ENCODE measurements at regions not wholly inside any gene's neighbourhood (a gene's known extent, or its start where the extent isn't known, plus 50 kb on each side); places are given as distances from the start of the nearest gene placed in this dataset.

DNA sequence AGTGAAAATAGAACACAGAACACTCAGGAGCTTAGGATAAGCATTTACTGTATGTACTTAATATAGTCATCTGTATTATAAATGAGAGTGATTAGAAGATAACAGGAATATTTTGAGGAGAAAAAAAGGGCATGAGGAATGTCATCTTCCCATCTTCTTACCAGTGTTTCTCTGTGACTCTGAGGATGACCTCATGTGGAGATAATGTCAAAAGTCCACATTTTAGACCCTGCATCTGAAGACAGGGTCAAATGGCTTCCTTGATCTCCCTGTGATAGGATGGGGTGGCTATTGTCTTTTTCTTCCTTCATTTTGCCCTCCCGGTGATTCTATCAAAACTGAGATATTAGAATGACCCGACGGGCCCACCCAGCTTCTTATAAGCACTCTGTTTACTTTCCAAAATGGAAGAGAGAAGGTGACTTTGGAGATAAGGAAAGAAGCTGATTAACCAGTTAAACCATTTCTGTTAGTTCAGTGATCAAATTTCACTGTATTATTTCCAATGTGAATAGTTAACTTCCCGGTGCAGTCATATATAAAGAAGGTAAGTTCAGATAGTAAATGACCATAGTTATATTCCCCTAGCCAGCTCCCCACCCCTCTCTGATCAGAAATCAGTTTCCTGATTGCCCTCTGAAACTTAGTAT lies 115.7 kb upstream of the SALL4 start:
- DNase-seq: no peak

DNA sequence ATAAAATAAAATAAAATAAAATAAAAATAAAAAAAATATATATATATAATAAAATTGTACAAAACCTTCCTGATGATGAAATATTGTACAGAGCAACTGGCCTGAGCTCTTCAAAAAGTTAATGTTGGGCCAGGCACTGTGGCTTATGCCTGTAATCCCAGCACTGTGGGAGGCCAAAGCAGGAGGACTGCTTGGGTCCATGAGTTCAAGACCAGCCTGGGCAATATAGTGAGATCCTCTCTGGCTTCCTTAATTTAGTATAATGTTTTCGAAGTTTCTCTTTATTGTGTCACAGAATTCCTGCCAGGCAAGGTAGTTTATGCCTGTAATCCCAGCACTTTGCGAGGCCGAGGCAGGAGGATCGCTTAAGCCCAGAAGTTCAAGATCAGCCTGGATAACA lies 113.9 kb upstream of the SALL4 start:
- DNase-seq: no peak

DNA sequence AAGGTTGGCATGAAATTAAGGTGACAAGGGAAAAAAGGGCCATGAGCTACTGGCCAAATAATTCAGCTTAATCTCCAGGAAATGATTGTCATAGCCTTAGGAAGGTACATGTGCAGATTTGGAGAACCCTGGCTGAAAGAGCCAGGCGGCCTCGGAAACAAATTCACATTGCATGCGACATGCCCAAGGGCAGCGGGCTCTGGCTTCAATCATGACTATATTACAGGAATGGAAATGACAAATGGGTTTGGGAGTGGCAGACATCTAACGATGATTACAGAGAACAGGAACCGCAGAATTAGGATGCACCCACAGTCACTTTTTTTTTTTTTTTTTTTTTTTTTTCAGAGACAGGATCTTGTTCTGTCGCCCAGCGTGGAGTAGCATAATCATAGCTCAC lies 112.4 kb upstream of the SALL4 start:
- DNase-seq: no peak

DNA sequence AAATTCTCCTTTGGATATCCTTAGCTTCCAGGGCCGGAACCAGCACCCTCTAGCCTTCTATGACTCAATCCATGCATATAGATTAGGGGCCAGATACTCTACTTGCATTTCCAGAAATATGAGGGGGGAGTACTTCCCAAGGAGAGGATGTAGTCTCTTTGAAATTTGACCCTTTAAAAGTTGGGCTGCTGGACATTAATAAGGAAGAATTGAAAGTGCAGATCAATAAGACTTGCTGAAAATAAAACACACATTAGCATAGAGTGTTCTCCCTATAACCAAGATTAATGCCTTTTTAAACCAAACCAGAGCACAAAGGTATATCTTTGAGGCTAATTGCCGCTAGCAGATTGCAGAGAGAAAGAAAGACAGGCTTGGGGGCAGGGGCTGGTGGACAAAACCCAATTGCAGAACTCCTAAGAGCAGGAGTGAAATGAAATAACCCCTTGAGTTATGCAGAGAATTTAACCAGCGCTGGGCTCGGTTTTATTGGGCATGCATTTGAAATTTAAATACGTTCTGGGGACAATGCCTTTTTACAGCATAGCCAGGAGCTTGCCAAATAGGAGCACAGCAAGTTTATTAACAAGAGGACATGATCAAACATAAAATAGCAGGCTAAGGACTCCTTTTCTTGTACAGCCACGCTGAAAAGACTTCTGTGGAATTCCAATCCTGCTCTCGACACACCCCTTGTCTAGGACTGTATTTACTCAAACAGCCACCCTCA lies 108.2 kb upstream of the SALL4 start:
- DNase-seq: no peak

DNA sequence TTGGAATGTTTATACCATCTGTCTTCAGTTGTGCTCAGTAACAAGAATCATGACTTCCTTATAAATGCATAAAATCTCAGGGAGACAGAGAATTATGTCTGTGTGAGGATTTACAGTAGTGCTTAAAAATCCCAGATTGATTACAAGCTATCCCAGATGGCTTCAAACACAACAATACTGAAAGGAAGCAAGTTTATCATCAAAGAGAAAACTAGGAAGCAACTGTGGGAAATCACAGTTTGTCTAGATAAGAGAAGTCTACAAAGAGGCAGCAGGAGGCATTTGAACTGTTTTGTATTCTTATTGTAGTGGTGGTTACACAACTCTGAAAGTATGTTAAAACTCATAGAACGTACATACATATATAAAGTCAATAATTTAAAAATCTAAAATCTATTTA lies 104.4 kb upstream of the SALL4 start:
- no peak for DNase-seq

DNA sequence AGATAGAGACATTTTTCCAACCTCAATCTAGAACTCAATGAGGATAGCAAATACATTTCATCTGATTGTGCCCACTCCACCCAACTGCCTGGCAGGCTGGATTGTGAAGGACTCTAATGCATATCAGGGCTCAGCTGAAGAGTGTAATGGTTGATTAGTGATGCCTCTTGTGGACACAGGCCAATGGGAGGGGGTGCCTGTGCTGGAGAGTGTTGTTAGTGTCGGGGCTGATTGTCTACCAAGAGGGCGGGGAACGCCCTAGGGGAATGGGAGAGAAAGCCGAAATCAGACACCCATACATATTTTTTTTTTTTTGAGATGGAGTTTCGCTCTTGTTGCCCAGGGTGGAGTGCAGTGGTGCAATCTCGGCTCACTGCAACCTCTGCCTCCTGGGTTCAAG lies 103.7 kb upstream of the SALL4 start:
- DNase-seq: no peak

DNA sequence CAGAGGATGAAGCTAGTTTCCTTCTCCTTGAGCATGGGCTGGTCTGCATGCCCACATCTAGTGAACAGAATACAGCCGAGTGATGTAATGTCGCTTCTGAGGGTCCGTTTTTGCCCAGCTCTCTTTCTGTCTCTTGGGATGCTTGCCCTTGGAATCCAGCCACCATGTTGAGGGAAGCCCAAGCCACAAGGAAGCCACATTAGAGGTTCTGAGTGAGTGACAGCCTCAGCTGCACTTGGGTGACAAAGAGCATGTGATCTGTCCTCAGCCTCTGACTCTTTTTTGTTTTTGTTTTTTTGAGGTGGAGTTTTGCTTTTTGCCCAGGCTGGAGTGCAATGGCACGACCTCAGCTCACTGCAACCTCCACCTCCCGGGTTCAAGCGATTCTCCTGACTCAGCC lies 100.6 kb upstream of the SALL4 start:
- no peak for DNase-seq

DNA sequence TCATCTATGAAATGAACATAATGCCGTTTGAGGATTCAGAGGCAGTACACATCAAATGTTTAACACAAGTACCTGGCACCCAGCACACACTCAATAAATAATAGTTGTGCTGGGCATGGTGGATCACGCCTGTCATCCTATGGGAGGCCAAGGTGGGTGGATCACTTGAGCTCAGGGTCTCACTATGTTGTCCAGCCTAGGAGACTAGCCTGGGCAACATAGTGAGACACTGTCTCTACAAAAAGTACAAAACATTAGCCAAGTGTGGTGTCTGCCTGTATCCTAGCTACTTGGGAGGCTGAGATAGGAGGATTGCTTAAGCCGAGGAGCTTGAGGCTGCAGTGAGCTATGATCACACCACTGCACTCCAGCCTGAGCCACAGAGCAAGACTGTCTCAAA lies 98.1 kb upstream of the SALL4 start:
- DNase-seq: no peak

DNA sequence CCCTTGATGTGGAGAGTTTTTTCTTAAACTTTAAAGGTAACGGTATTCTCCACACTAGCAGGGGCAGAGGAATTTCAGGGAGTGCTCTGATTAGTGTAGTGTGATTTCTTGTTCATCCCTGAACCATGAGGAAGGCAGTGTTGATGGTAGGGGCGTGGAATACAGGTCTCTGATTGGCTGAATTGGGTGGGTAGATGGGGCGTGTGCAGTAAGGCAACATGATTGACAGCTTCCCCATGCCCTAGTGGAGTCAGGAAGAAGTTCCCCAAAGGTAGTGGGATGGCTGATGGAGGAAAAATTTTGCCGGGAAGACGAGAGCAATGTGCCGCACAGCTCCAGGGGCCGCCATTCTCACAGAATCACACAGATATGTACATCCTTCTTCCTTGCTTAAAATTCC lies 97.4 kb upstream of the SALL4 start:
- no peak for DNase-seq

DNA sequence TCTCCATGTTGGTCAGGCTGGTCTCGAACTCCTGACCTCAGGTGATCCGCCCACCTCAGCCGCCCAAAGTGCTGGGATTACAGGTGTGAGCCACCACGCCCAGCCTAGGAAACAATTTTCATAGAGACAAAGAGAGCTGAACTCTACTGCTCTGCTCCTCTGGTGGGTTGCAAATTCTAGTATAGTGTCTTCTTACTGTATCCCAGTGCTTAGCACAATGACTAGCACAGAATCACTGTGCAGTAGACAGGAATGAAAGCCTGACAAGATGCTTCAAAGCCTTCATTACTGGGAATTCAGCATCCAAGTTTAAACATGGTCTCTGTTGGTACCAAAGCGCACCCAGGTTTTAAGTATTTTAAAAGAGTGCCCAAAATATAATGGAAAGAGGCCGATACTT lies 96.5 kb upstream of the SALL4 start:
- DNase-seq: no peak

DNA sequence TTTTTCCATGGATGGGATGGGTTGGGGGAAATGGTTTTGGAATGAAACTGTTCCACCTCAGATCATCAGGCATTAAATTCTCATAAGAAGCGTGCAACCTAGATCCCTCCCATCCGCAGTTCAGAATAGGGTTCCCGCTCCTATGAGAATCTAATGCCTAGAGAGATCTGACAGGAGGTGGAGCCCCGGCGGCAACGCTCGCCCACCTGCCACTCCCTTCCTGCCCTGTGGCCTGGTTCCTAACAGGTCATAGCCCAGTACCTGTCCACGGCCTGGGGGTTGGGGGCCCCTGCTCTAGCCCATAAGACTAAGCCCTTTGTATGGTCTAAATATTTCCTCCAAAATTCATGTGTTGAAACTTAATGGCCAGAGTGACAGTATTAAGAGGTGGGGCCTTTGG lies 92.3 kb upstream of the SALL4 start:
- no peak for DNase-seq

DNA sequence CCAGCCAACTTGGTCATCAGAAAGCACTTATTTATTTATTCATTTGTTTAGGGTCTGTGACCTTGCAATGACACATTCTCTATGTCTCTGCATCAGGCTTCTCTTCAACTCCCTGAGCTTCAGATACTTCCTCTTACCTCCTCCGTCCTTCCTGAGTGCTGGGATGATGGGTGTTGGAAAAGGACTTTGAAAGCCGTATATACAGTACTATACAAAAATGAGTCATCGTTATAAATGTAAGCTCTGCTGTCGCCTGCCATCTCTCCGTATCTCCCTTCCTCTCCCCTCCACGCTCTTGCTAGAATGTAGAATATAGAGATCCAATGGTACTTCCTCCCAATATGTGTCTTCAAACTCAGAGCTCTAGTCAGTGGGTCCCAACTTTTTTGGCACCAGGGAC lies 91.9 kb upstream of the SALL4 start:
- DNase-seq: no peak

DNA sequence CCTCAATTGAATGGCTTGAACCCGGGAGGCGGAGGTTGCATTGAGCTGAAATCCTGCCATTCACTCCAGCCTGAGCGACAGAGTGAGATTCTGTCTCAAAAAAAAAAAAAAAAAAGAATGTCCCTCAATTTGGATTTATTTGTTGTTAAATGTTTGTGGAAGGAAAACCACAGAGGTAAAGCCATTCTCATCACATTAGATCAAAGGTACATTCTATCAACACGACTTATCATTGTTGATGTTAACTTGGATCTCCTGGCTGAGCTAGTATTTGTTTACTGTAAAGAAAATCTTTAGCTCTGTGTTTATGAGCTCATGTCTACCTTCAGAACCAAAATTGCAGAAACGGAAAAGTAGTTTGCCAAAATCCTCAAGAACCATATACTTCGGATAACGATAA lies 91.4 kb upstream of the SALL4 start:
- no peak for DNase-seq

DNA sequence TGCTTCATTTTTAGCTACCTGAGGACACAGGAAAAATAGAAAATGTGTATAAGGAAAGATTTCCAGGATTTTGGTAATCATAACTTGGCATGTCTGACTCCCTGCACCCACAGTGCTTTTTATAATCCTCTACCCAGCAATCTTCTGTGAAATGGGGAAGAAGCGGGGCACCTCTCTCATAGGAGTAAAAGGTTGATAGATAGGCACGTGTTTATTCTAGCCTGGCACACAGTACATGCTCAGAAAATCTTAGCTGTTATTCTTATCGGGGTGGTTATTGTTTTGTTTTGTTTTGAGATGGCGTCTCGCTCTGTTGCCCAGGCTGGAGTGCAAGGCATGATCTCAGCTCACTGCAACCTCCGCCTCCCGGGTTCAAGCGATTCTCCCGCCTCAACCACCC lies 87.7 kb upstream of the SALL4 start:
- DNase-seq: no peak

DNA sequence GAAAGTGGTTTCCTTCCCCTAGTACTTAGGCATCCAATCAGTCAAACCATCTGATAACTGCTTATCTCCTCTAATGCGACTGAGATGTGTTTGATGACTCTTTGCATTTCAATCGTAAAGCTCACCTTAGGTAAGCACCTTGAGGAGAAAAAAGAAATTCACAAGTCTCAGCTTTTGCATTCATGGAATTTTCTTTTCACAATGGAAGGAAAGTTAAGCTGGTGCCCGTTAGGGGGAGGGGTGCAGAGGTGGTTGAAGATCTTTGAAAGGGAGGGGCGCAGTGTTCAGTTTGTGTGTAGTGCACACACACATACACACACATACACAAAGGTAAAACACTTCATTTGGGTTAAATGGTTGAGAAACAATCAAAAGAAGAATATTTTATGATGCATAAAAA lies 87.1 kb upstream of the SALL4 start:
- DNase-seq: no peak

DNA sequence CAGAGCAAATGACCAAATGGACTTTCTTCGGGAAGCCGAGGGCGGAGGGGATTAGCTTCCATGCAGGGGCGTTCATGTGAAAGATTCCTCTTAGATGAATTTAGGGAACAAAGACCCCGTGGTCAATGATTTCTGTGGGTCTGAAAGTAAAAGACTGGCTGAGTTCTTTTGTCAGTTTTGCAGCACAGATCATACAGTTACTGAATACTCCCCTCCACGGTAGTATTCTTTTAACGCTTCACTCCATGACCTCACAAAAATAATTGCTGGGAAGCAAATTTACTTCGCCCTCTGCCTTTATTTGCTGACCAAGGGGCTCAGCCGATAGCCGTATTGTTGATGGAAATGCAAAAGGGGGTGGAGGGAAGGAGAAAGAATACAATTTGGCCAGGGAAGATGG lies 86.0 kb upstream of the SALL4 start:
- no peak for DNase-seq

DNA sequence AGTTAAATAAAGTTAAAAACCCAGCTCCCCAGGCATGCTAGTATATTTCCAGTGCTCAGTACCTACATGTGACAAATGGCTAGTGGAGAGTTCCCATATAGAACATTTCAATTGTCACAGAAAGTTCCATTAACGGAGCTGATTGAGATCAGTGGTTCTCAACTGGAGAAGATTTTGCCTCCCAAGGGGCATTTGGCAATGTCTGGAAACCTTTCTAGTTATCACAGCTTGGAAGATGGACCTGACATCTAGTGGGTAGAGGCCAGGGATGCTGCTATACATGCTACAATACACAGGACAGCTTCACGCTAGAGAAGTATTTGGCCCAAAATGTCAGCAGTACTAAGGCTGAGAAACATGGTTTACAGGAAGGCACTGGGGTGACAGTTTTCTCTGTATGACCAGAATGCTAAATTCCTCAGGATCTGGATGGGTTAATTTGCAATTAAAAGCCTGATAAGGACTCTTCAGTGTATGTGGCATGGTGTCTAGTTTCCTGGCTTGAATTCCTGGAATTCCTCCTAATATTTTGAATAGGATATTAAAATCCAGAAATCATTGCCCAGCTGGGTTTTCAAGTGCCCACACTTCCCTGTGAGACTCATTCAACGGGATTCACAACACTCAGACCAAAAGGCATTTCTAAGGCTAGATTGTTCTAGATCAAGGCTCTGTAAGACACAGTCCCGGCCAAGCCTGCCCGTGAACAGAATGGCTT lies 84.7 kb upstream of the SALL4 start:
- DNase-seq: no peak

DNA sequence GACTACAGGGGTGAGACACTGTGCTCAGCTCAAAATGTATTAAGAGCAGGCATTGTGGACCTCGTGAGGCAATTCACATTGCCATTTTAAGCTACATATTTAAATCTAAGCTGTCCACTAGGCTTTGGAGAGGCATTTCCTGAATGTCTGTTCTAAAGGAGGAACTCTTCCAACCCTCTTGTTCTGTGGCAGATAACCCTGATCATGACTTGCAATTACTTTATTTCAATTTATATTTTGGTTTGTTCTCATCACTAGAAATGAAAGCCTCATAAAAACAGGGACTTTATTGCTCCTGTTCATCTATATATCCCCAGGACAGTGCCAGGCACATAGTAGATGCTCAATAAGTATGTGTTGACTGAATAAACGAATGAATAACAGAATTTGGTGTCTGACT lies 84.0 kb upstream of the SALL4 start:
- no peak for DNase-seq

DNA sequence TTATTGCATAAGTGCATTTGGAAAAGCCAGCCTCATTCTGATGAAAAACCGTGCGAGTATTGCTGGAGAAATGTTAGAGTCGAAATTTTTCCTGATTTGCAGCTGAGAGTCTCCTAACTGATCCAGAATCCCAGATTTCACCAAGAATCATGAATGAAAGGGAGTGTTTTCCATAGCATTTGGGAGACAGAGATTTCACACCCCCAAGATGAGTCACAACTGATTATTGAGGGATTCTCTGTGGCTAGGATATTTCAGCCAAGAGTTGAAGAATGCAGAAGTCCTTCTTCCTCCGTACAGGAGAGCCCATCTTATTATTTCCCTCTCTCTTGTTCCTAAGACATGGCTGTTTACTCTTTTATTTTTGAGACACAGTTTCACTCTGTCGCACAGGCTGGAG lies 82.2 kb upstream of the SALL4 start:
- DNase-seq: no peak

DNA sequence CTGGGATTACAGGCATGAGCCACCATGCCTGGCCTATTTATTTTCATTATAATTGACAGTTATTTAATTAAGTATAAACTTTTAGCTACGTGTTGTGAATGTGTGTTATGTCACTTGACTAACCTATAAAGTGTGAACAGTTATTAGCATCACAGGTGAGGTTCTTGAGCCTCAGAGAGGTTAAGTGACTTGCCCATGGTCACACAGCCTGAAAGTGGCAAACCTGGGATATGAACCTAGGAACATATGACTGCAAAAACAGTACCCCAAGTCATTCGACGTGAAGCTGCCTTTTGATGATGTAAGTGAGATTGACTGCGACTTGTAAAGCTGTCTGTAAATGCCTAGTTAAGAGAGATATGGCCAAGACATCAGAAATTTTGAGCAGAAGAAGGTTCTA lies 77.9 kb upstream of the SALL4 start:
- no peak for DNase-seq

DNA sequence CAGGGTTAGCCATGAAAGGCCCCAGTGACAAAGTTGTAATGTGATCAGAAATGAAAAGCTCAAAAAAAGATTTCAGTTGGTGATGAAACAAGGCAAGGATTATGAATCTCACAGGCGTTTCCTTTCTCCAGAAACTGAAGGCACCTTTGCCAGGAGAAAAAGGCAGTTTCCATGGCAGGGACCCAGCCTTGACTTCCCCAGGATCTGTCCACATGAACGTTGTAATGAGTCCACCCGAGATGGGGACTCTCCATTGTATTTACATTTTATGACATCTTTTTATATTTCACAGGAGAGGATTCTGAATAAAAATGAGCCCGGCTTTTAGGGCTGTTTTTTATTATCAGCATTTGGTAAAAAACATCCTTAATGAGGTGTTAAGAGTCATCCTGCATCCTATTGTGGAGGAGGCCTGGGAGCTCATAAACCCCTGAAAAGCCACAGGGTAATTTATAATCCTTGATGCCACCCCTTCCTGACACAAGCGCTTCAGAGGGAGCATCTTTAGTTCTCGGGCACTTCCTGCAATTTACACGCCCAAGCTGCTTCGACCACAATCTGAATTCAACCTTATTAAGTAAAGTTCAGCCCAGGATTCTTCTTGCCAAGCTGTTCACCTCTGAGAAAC lies 74.1 kb upstream of the SALL4 start:
- no peak for DNase-seq

DNA sequence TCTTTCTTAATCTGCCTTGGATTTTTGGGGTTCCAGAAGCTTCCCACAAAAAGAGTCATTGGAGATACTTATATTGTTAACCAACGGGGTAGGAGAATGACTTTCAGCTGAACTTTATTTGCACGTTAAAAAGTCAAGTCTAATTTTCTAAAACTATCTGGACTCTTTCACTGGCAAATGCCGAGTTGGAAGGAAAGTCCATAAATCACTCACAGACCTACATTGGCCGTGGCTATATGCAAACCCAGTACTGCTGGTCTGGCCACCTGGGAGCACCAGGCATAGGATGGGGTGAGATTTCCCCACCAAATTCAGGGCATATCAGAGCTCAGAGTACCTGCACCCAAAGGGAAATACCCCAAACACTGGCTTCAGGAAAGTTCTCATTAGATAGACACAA lies 71.3 kb upstream of the SALL4 start:
- no peak for DNase-seq

DNA sequence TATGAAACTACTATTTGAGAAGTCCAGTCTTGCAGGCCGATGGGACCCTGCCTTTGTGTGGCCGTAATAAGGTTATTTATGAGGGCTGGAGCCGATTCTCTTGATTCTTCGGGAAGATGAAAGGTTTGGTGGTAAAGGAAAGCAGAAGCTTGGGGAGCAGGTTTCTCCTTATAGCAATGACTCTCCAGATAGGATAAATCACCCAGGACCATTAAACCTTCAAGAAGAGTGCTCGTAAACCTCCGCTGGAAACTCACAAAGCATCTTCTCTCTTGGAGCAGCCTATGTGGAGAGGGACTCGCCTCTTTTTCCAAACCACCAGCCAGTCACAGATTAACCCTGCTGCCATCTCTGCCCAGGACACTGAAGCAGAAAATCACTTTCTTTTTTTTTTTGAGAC lies 69.6 kb upstream of the SALL4 start:
- DNase-seq: no peak

DNA sequence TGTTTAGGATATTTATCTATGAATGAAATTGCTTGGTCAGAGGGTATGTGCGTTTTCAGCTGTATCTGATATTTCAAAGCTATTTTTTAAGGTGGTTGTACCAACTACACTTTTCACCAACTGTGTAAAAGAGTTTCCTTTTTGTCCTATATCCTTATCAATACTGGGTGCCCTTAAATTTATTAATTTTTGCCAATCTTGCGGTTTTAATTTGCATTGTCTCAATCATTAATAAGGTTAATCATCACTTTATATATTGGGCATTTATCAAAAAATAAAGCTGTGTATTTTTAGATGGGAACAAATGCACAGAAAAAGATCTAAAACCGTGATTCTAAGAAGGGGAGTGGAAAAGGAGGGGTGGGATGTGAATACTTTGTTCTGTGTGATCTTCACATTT lies 66.7 kb upstream of the SALL4 start:
- DNase-seq: no peak
